Activated effector memory CD4-positive, alpha-beta T cell treated with Interleukin-2 at 50 U/mL for 16 hours (primary cell): ENCODE measurements at regions not wholly inside any gene's neighbourhood (a gene's known extent, or its start where the extent isn't known, plus 50 kb on each side); places are given as distances from the start of the nearest gene placed in this dataset.
"Not testable (repeated sequence)": the region's sequence is repeated elsewhere in the genome, so short reads cannot be mapped to it uniquely, and the experiment has no call there.

Experiments used
- DNase-seq: peaks from one replicate; pipeline ENCODE4 v3.0.0-alpha.2; 2020

GRCh38 chr12:11980115-11980514 lies 90.6 kb upstream of the BCL2L14 start:
- DNase-seq, result no peak

GRCh38 chr12:11981121-11981733 lies 89.5 kb upstream of the BCL2L14 start:
- peak; percentile 37 for DNase-seq

- no peak for DNase-seq
Observed at GRCh38 chr12:11984417-11984816, 86.3 kb upstream of the BCL2L14 start.

GRCh38 chr12:11986165-11986564 lies 84.6 kb upstream of the BCL2L14 start:
- no peak for DNase-seq

GRCh38 chr12:11987901-11988300 lies 82.8 kb upstream of the BCL2L14 start:
- no peak for DNase-seq

- DNase-seq, result no peak
Observed at GRCh38 chr12:11991604-11992003, 79.1 kb upstream of the BCL2L14 start.

- DNase-seq, result no peak
Observed at GRCh38 chr12:11992515-11992914, 78.2 kb upstream of the BCL2L14 start.

GRCh38 chr12:11998307-11998943 lies 72.3 kb upstream of the BCL2L14 start:
- DNase-seq, result peak; percentile 50

- DNase-seq, result no peak
Observed at GRCh38 chr12:11998944-11999315, 71.8 kb upstream of the BCL2L14 start.

GRCh38 chr12:12003609-12004008 lies 67.1 kb upstream of the BCL2L14 start:
- DNase-seq, result no peak

GRCh38 chr12:12004524-12004923 lies 66.2 kb upstream of the BCL2L14 start:
- no peak for DNase-seq

GRCh38 chr12:12007001-12007712 lies 63.6 kb upstream of the BCL2L14 start:
- DNase-seq, result peak; percentile 52

- DNase-seq, result no peak
Observed at GRCh38 chr12:12007713-12008231, 63.0 kb upstream of the BCL2L14 start.

GRCh38 chr12:12008232-12008850 lies 62.4 kb upstream of the BCL2L14 start:
- peak; percentile 49 for DNase-seq

GRCh38 chr12:12008931-12009611 lies 61.7 kb upstream of the BCL2L14 start:
- DNase-seq, result peak; percentile 45

- DNase-seq, result not testable (repeated sequence)
Observed at GRCh38 chr12:12009749-12010276, 60.9 kb upstream of the BCL2L14 start.

- DNase-seq, result peak; percentile 28
Observed at GRCh38 chr12:12010277-12011039, 60.3 kb upstream of the BCL2L14 start.

GRCh38 chr12:12011880-12012260 lies 58.9 kb upstream of the BCL2L14 start:
- no peak for DNase-seq

- no peak for DNase-seq
Observed at GRCh38 chr12:12015073-12015685, 55.6 kb upstream of the BCL2L14 start.

GRCh38 chr12:12016284-12017100 lies 54.2 kb upstream of the BCL2L14 start:
- no peak for DNase-seq
